B cell (primary cell): ENCODE measurements at regions not wholly inside any gene's neighbourhood (a gene's known extent, or its start where the extent isn't known, plus 50 kb on each side); places are given as distances from the start of the nearest gene placed in this dataset.

ENCODE experiments used
- ATAC-seq: fragments of 200-7000 bp; cut with Tn5 transposase; one replicate; pipeline ENCODE4 v1.10.0; 2021; ENCODE audit warnings: low read depth, mild to moderate bottlenecking, moderate number of reproducible peaks, moderate library complexity
- CTCF ChIA-PET: fragments of 350-600 bp; sonication (Branson Sonifier 250); formaldehyde crosslinking; loops from one replicate; lab custom pipeline; 2021; ENCODE audit warnings: antibody characterized with exemption, inconsistent platforms; lab: Charles Lee
- POLR2A ChIA-PET: fragments of 350-600 bp; sonication (Branson Sonifier 250); formaldehyde crosslinking; loops from one replicate; lab custom pipeline; 2021; ENCODE audit warnings: antibody characterized with exemption; lab: Charles Lee
- DNase-seq: peaks from one replicate; pipeline ENCODE4 v3.0.0; 2013
- H2AFZ ChIP-seq: 2 replicates; pipeline ENCODE4 v1.6.1; 2012; ENCODE audit warnings: mild to moderate bottlenecking, low read depth, low read length; ENCODE audit not compliant: insufficient read depth, poor library complexity, severe bottlenecking
- H3K27ac ChIP-seq, 2 donors: 1 replicate in 1 of 2; 2 replicates in 1 of 2; pipeline ENCODE4 v1.5.1; 2012 to 2013; ENCODE audit warnings: low read length in 2 of 2, mild to moderate bottlenecking in 2 of 2, moderate library complexity in 1 of 2
- H3K27me3 ChIP-seq, 4 experiments: fragments of 200-600 bp in 1 of 4; sonication (generic) in 1 of 4; replicated peaks in 1 of 4; 1 replicate in 2 of 4; 2 replicates in 2 of 4; pipeline versions ENCODE4 v1.6.1 to v1.7.0; 2013 to 2016; ENCODE audit warnings: low read length in 3 of 4, mild to moderate bottlenecking in 2 of 4, mixed read lengths in 1 of 4, moderate library complexity in 1 of 4; ENCODE audit not compliant: insufficient read depth in 4 of 4, control insufficient read depth in 3 of 4; ENCODE audit errors: control extremely low read depth in 1 of 4
- H3K36me3 ChIP-seq, 2 experiments: replicated peaks in 1 of 2; 1 replicate in 1 of 2; 2 replicates in 1 of 2; pipeline versions ENCODE4 v1.6.1 to v1.7.1; 2013; ENCODE audit warnings: low read length in 1 of 2; ENCODE audit not compliant: insufficient read depth in 2 of 2, control insufficient read depth in 1 of 2; ENCODE audit errors: control extremely low read depth in 1 of 2, extremely low read depth in 1 of 2
- H3K4me1 ChIP-seq, 2 donors: fragments of 200-600 bp in 1 of 2; sonication (generic) in 1 of 2; 1 replicate in 1 of 2; 2 replicates in 1 of 2; pipeline versions ENCODE4 v1.5.1 to v1.6.1; 2013 to 2017; ENCODE audit warnings: low read length in 2 of 2; ENCODE audit not compliant: control insufficient read depth in 2 of 2, insufficient read depth in 2 of 2
- H3K4me2 ChIP-seq: replicated peaks from 2 replicates; pipeline ENCODE3; 2012; ENCODE audit warnings: mild to moderate bottlenecking, low read depth, low read length; ENCODE audit not compliant: poor library complexity, severe bottlenecking
- H3K4me3 ChIP-seq, 5 experiments: fragments of 200-600 bp in 1 of 5; sonication (generic) in 1 of 5; 1 replicate in 3 of 5; 2 replicates in 2 of 5; pipeline versions ENCODE4 v1.5.1 to v1.7.0; 2011 to 2016; ENCODE audit warnings: low read length in 4 of 5, mild to moderate bottlenecking in 4 of 5, low read depth in 2 of 5, control low read depth in 1 of 5, moderate library complexity in 1 of 5; ENCODE audit not compliant: insufficient read depth in 1 of 5; ENCODE audit errors: control extremely low read depth in 1 of 5, extremely low read depth in 1 of 5
- H3K79me2 ChIP-seq: fragments of 200-600 bp; sonication (generic); one replicate; pipeline ENCODE4 v1.6.0; 2016; ENCODE audit warnings: low read length; ENCODE audit not compliant: control insufficient read depth, insufficient read depth
- H3K9ac ChIP-seq: fragments of 200-600 bp; sonication (generic); 2 replicates; pipeline ENCODE4 v1.6.1; 2017; ENCODE audit warnings: mild to moderate bottlenecking, low read length, moderate library complexity
- H3K9me3 ChIP-seq, 3 donors: one replicate each; pipeline versions ENCODE4 v1.6.1 to v1.7.1; 2013; ENCODE audit warnings: low read length in 2 of 3; ENCODE audit not compliant: control insufficient read depth in 2 of 3, insufficient read depth in 1 of 3; ENCODE audit errors: control extremely low read depth in 1 of 3
- H4K20me1 ChIP-seq: 2 replicates; pipeline ENCODE4 v1.6.0; 2012; ENCODE audit warnings: mild to moderate bottlenecking, low read length; ENCODE audit not compliant: insufficient read depth, control insufficient read depth, poor library complexity, severe bottlenecking
- H3K27ac Mint-ChIP-seq: one replicate; pipeline ENCODE4 v1.8.0; 2021; ENCODE audit warnings: mixed read lengths
- H3K27me3 Mint-ChIP-seq: one replicate; pipeline ENCODE4 v1.8.0; 2021; ENCODE audit warnings: mixed read lengths
- H3K4me1 Mint-ChIP-seq: one replicate; pipeline ENCODE4 v1.8.0; 2021; ENCODE audit warnings: mixed read lengths
- H3K4me3 Mint-ChIP-seq: one replicate; pipeline ENCODE4 v1.8.0; 2021; ENCODE audit warnings: mixed read lengths
- H3K9me3 Mint-ChIP-seq: one replicate; pipeline ENCODE4 v1.8.0; 2022; ENCODE audit warnings: mixed read lengths; ENCODE audit not compliant: insufficient read depth
- EZH2 ChIP-seq: IDR thresholded peaks from 2 replicates; pipeline ENCODE4 v1.6.1; 2012; ENCODE audit warnings: borderline replicate concordance, low read depth, mild to moderate bottlenecking, moderate library complexity, low read length; ENCODE audit not compliant: insufficient read depth, poor library complexity, severe bottlenecking
- WGBS: methylation state at CpG from one replicate; pipeline ENCODE4 v1.1.5; 2013; ENCODE audit warnings: missing lambda C conversion rate; ENCODE audit not compliant: insufficient coverage; 5-methylcytosine and 5-hydroxymethylcytosine counted together
- intact Hi-C: fragments of 100-400 bp; cut with micrococcal nuclease; formaldehyde crosslinking; loops from one replicate; pipeline ENCODE4 v1.10.0; 2022
- TF ChIP-seq, protein P1 (sequence below): fragments of 200-600 bp; IDR thresholded peaks from one replicate; pipeline ENCODE4 v1.8.0; 2022; ENCODE audit warnings: antibody characterized with exemption, mild to moderate bottlenecking

DNA sequence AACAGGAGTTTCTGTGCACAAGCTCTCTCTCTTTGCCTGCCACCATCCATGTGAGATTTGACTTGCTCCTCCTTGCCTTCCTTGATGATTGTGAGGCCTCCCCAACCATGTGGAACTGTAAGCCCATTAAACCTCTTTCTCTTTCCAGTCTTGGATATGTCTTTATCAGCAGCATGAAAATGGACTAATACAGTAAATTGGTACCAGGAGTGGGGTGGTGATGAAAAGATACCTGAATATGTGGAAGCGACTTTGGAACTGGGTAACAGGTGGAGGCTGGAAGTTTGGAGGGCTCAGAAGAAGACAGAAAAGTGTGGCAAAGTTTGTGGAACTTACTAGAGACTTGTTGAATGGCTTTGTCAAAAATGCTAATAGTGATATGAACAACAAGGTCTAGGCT, 69.1 kb upstream of the VANGL1 start:
- Histone ChIP-seq H3K27ac (no peak overlapping the region), H2AFZ (no peak overlapping the region), H3K36me3 (no peaks in the 10 kb centered on the region), H3K9me3 (peaks cover 3 to 10% (median 6%) of the 10 kb centered on the region in 3 donors), H3K4me1 (no peaks in the 10 kb centered on the region), H4K20me1 (no peaks in the 10 kb centered on the region), H3K4me2 (no peak overlapping the region), H3K79me2 (no peaks in the 10 kb centered on the region), H3K9ac (no peak overlapping the region), H3K4me3 (no peak overlapping the region), H3K27me3 (no peaks in the 10 kb centered on the region)
- H3K27ac Mint-ChIP-seq, result no peak overlapping the region
- WGBS, result 80% methylated on average over 1 of the region's 1 CpG
- no peak for DNase-seq
- H3K9me3 Mint-ChIP-seq, result peaks cover 14% of the 10 kb centered on the region
- ChIA-PET CTCF (no interaction called here), POLR2A (no interaction called here)
- H3K4me1 Mint-ChIP-seq, result no peaks in the 10 kb centered on the region
- no peak overlapping the region for H3K4me3 Mint-ChIP-seq
- ATAC-seq, result no peak
- TF ChIP-seq, protein P1, sequence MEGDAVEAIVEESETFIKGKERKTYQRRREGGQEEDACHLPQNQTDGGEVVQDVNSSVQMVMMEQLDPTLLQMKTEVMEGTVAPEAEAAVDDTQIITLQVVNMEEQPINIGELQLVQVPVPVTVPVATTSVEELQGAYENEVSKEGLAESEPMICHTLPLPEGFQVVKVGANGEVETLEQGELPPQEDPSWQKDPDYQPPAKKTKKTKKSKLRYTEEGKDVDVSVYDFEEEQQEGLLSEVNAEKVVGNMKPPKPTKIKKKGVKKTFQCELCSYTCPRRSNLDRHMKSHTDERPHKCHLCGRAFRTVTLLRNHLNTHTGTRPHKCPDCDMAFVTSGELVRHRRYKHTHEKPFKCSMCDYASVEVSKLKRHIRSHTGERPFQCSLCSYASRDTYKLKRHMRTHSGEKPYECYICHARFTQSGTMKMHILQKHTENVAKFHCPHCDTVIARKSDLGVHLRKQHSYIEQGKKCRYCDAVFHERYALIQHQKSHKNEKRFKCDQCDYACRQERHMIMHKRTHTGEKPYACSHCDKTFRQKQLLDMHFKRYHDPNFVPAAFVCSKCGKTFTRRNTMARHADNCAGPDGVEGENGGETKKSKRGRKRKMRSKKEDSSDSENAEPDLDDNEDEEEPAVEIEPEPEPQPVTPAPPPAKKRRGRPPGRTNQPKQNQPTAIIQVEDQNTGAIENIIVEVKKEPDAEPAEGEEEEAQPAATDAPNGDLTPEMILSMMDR, result no peak
- no peak for TF ChIP-seq EZH2
- intact Hi-C loops, result no loop called here
- H3K27me3 Mint-ChIP-seq, result no peaks in the 10 kb centered on the region

DNA sequence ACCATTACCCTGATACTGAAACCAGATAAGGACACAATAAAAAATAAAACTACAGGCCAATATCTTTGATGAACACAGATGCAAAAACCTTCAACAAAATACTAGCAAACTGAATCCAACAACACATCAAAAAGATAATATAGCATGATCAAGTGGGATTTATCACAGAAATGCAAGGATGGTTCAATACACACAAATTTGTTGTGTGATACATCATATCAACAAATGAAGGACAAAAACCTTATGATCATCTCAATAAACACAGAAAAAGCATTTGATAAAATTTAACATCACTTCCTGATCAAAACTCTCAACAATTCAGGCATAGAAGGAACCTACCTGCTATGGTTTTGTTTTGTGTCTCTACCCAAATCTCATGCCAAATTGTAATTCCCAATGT, 74.3 kb upstream of the VANGL1 start:
- no peaks in the 10 kb centered on the region for H3K79me2 ChIP-seq
- H3K4me1 ChIP-seq, result no peaks in the 10 kb centered on the region
- no peak overlapping the region for H2AFZ ChIP-seq
- peaks cover 6% of the 10 kb centered on the region for H3K9me3 Mint-ChIP-seq
- ATAC-seq (no peak), DNase-seq (no peak)
- H3K27me3 Mint-ChIP-seq, result peaks cover 14% of the 10 kb centered on the region
- H3K27ac Mint-ChIP-seq, result no peak overlapping the region
- no peak overlapping the region for H3K9ac ChIP-seq
- TF ChIP-seq EZH2, result no peak
- TF ChIP-seq, protein P1, result no peak
- H3K27ac ChIP-seq, result no peak overlapping the region
- peaks cover 0 to 6% (median 0%) of the 10 kb centered on the region in 4 experiments for H3K27me3 ChIP-seq
- no peaks in the 10 kb centered on the region for H4K20me1 ChIP-seq
- no peak overlapping the region for H3K4me2 ChIP-seq
- H3K36me3 ChIP-seq, result no peaks in the 10 kb centered on the region
- CTCF ChIA-PET, result no interaction called here
- H3K4me1 Mint-ChIP-seq, result no peaks in the 10 kb centered on the region
- intact Hi-C loops, result no loop called here
- no peak overlapping the region for H3K4me3 ChIP-seq
- H3K4me3 Mint-ChIP-seq, result no peak overlapping the region
- H3K9me3 ChIP-seq, result peaks cover 4 to 8% (median 5%) of the 10 kb centered on the region in 3 donors
- POLR2A ChIA-PET, result no interaction called here
